D341Med (cell line): ENCODE measurements at regions not wholly inside any gene's neighbourhood (a gene's known extent, or its start where the extent isn't known, plus 50 kb on each side); places are given as distances from the start of the nearest gene placed in this dataset.

Experiments used
- DNase-seq: peaks from one replicate; pipeline ENCODE4 v3.0.0; 2012; ENCODE audit warnings: low spot score

DNA sequence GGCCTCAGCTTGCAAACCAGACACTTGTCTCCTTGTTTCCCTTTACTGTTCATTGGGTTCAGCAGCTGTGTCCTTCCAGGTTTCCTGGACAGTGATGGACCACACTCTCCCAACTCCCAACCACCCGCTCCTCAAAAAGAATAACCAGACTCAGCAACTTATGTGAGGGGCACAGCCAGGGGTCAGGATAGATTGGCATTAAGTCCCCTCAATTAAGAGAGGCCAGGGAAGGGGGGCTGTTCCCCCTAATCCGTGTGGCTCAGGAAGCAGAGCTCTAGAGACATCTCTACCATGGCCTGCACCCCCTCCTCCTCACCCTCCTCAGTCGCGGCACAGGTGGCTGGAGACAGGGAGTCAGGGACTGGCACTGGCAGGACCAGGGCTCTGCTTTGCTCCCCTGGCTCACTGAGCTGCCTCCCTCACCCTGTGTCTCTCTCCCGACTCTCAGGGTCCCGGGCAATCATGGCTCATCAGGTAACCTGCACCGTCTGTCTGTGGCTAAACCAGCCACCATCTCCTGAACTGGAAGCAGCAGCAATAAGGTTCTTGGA lies 111.7 kb downstream of the ZNF280B start:
- no peak for DNase-seq

DNA sequence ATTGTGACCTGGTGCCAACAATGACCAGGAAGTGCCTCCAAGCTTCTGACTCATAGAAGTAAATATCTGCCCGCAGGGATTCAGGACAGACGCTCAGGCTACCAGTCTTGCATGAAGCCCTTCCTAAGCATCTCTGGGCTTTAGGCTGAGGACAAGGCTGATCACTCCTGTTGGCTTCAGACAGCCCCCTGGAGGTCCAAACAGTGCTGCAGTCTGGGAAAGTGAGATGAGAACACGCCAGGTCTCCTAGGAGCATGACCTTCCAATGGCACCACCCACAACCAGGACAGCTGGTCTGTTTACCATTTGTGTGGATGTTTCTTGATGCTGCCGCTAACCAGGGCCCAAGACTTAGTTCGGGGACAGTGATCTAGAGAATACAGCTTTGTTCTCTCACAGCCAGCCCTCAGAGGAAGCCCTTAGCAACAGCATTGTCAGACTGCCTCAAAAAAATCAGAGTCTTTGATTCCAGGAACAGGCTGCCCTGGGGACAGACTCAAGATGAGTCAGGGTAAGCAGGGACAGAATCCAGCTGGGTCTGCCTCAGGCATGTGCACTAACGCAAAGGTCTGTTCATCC lies 111.2 kb downstream of the ZNF280B start:
- no peak for DNase-seq

DNA sequence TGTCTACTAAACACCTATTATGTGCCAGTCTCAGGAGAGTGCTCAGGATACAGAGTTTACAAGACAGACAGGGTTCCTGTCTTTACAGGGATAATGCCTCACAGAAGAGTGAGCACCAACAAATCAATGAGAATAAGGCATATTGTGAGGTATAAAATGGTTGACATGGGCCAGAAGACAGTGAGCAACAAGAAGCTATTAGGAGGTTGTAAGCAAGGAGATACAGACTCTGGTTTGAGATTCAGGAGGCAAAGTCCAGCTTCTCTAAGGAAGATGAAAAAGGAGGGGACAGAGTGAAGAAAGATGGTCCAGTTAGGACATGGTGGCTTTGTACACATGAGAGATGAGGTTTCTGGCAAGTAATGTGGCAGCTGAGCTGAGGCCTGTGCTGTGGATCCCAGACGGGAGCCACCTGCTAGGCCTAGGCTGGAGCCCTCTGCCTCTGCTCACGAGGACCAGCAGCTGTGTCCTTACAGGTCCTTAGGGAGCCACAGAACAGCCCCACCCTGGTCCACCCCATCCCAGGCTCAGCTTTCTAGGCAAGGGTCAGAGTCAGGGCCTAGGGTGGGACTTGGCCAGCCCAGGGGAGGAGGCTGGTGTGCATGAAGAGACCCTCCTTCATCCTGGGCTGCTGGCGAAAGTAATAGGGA lies 110.5 kb downstream of the ZNF280B start:
- DNase-seq = no peak

- DNase-seq = no peak
Observed at GRCh38 chr22:22398530-22399327, 109.8 kb downstream of the ZNF280B start.

DNA sequence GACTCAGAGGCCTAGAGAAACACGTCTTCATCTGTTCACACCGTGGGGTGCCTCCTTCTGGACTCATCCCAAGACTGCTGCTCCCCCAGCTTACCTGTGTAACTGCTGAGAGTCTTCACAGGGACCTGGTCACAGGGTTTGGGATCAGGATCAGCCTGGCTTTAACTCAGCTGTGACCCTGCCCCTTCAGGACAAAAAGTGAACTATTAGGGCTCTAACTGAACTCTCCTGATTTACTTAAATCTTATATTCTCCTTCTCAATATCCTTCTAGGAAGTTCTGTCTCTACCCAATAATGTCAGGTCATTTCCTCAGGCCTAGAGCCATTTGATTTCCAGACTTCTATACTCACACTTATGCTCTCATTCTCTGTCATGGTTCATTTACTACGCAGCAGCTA lies 108.4 kb downstream of the ZNF280B start:
- no peak for DNase-seq

- no peak for DNase-seq
Observed at GRCh38 chr22:22400964-22401363, 107.6 kb downstream of the ZNF280B start.

DNA sequence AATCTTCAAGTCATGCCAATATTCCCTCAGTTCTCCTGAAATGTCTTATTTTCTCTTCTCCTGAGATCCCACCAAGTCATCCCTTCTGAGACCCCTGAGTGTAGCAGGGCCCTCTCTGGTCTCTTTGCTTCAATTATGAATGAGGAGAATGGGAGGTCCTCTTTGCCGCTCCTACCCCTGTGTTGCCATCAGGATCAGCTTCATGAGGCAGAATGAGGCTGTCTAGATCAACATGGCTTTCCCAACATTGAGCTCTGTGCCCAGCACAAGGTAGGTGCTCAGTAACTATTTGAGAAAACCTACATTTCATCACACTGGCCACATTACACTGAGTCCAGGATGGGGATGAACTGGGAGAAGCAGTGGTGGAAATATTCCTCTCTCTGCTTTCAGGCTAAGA lies 107.2 kb downstream of the ZNF280B start:
- DNase-seq = no peak

DNA sequence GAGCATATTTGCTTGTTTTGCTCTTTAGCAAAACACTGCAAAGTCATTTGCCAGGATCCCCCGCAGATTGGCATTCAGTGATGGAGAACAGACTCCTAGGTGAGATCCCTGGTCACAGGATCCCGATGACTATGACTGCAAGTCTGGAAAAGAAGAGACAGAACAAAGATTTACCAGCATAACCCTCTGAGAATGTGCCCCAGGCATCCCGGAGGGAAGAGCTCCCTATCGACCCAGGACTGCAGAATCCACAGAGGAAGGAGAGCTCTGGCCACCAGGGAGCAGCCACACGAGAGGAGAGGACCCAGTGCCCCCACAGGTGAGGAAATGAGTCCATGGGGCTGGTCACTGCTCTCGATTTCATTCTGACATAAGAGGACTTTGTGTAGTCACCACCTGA lies 105.2 kb downstream of the ZNF280B start:
- DNase-seq = no peak

DNA sequence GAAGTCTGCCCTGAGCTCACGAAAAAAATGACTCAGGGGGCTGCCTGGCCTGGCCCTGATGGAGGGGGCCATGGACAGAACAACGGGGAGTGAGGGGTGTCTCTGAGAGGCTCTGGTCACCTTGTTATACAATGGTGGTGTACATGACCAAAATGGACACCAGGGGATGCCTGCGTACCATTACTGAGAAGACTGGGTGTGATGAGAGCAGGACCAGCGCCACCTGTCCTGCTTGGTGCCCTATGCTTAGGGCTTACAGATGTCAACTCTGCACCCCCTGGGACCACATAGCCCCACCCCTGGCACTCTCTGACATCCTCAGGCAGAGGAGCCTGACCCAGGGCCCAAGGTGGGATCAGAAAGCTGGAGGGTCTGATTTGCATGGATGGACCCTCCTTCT lies 104.8 kb downstream of the ZNF280B start:
- DNase-seq = no peak

- DNase-seq = no peak
Observed at GRCh38 chr22:22404598-22405284, 103.8 kb downstream of the ZNF280B start.

GRCh38 chr22:22406445-22407027 lies 102.0 kb downstream of the ZNF280B start:
- no peak for DNase-seq

DNA sequence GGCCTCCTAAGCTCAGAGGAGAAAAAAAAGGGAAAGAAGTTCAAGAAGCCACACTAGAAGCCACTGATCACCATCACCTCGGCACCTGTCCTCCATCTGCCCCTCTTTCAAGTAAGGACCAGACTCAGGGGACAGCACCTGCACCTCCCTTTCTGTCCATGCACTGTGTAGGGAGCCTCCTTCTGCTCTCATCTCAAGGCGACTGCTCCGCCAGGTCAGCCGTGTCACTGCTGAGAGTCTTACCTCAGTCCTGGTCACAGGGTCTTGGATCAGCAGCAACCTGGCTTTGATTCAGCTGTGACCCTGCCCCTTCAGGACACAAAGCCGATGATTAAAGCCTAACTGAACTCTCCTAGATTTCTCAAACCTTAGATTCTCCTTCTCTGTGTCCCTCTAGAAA lies 101.5 kb downstream of the ZNF280B start:
- no peak for DNase-seq

DNA sequence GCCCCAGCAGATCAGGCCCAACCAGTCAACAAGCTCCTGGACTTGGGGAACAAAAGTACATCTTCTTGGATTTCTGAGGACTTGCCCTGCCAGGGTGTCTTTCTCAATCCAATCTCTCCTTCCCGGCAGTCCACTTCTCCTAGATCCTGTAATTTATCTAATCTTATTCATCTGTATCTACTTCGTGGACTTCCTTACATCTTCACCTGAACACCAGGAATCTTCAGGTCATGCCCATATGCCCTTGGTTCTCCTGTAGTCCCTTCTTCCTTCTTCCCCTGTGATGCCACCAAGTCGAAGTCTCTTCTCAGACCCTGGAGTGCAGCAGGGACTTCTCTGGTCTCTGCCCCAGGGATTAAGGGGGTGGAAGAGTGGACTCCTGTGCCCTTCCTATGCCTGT lies 100.3 kb downstream of the ZNF280B start:
- no peak for DNase-seq

DNA sequence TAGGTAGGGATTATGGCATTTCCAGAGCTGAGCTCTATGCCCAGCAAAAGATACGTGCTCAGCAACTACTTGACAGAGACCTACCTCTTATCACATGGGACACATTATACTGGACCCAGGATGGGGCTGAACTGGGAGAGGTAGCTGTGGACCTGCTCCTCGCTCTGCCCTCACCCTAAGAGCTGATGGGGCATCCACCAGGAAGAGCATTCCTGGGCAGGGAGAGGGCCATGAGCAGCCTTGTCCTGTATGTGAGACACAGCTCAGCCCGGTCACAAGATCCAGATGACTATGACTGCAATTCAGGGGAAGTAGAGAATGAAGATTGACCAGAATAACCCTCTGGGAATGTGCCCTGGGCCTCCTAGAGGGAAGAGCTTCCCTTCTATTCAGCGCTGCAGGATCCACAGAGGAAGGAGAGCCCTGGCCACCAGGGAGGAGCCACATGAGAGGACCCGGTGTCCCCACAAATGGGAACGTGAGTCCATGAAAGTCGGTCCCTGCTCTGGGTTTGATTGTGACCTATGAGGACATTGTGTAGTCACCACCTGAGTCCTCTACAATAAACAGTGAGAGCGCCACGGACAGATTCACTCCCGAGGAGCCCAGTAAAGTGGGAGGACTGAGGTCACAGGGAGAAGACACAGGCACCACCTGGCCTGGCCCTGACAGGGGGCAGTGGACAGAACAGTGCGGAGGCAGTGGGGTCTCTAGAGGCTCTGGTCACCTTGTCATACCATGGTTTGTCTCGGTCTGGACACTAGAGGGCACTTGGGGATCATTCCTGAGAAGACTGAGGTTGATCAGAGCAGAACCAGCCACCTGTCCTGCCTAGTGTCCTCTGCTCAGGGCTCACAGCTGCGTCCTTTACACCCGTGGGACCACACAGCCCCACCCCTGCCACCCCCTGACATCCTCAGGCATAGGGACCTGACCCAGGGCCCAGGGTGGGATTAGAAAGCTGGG lies 99.5 kb downstream of the ZNF280B start:
- peak; percentile 62 for DNase-seq

DNA sequence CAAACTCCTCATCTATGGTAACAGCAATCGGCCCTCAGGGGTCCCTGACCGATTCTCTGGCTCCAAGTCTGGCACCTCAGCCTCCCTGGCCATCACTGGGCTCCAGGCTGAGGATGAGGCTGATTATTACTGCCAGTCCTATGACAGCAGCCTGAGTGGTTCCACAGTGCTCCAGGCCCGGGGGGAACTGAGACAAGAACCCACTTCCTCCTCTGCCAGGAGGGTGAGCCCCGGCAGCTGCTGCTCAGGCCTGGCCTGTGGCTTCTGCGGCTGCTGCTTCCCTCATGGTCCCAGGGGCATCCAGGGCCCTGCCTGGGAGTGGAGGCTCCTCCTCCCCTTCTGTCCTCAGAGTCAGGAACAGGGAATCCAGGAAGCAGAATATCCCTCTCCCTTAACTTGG lies 98.4 kb downstream of the ZNF280B start:
- DNase-seq = peak; percentile 69

DNA sequence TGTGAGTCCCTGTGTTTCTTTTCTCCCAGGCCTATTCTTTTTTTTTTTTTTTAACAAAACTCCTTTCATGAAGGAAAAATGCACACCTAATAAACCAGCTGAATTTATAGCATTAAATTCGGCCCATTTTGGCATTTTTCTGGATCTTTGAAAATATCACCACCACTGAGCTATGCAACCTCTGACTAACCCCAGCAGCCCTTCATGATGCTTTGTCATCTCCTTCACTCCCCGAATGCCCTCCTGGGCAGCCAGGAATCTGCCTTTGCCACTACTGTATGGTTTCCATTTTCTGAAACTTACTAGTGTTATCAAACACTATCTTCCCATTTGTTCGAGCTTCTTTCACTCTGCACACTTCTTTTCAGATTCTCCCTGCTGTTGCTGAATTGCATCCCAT lies 97.9 kb downstream of the ZNF280B start:
- no peak for DNase-seq

- DNase-seq = no peak
Observed at GRCh38 chr22:22414266-22414665, 94.3 kb downstream of the ZNF280B start.

- DNase-seq = no peak
Observed at GRCh38 chr22:22417495-22418162, 90.9 kb downstream of the ZNF280B start.

DNA sequence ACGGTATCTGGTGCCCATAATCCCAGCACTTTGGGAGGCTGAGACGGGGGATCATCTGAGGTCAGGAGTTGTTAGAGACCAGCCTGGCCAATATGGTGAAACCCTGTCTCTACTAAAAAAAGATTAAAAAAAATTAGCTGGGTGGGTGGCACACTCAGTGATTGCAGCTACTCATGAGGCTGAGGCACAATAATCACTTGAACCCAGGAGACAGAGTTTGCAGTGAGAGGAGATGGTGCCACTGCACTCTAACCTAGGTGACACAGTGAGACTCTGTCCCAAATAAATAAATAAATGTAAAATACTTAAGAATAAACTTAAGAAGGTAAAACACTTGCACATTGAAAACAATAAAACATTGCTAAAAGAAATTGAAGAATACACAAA lies 90.4 kb downstream of the ZNF280B start:
- DNase-seq = no peak

- DNase-seq = no peak
Observed at GRCh38 chr22:22418957-22419356, 89.6 kb downstream of the ZNF280B start.
